Sigmoid colon (tissue), 3 donors: ENCODE measurements at regions not wholly inside any gene's neighbourhood (a gene's known extent, or its start where the extent isn't known, plus 50 kb on each side); places are given as distances from the start of the nearest gene placed in this dataset.

Experiments
- POLR2A ChIP-seq, 2 donors: fragments of 450-650 bp; IDR thresholded peaks; one replicate each; pipeline ENCODE4 v1.6.1; 2016; ENCODE audit warnings: antibody characterized with exemption in 2 of 2, mild to moderate bottlenecking in 2 of 2, moderate library complexity in 2 of 2
- TF ChIP-seq, protein P1 (sequence below), 4 experiments: fragments of 450-650 bp in 3 of 4; fragments of 200-600 bp in 1 of 4; IDR thresholded peaks; one replicate each; pipeline ENCODE4 v1.5.1; 2016 to 2019; ENCODE audit warnings: antibody characterized with exemption in 4 of 4, mild to moderate bottlenecking in 3 of 4, moderate library complexity in 2 of 4

DNA sequence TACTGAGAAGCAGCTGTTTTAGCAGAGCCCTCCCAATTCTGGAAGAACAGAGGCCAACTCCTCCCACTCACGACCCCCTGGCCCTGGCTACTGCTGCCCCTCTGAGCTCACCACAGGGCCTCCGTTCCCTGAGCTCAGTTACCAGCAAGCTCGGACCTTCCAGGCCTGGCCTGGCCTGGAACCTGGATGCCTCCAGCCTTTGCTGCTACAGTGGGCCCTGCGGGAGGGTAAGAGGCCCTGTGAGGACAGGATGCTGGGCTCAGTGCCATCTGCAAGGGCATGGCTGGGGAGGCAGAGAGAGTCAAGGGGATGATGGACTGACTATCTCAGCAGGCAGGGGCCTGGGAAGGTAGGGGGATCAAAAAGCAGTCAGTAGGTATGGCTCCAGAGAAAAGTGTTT, 209.9 kb upstream of the NCAM1 start:
- TF ChIP-seq, protein P1, sequence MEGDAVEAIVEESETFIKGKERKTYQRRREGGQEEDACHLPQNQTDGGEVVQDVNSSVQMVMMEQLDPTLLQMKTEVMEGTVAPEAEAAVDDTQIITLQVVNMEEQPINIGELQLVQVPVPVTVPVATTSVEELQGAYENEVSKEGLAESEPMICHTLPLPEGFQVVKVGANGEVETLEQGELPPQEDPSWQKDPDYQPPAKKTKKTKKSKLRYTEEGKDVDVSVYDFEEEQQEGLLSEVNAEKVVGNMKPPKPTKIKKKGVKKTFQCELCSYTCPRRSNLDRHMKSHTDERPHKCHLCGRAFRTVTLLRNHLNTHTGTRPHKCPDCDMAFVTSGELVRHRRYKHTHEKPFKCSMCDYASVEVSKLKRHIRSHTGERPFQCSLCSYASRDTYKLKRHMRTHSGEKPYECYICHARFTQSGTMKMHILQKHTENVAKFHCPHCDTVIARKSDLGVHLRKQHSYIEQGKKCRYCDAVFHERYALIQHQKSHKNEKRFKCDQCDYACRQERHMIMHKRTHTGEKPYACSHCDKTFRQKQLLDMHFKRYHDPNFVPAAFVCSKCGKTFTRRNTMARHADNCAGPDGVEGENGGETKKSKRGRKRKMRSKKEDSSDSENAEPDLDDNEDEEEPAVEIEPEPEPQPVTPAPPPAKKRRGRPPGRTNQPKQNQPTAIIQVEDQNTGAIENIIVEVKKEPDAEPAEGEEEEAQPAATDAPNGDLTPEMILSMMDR (IDR thresholded peaks at IDR 0.05), result no peak
- no peak for TF ChIP-seq POLR2A (IDR thresholded peaks at IDR 0.05)
